Activated naive CD8-positive, alpha-beta T cell treated with anti-CD3 and anti-CD28 coated beads, Interleukin-2, amount 50 U/mL, for 24 hours (primary cell): ENCODE measurements at regions not wholly inside any gene's neighbourhood (a gene's known extent, or its start where the extent isn't known, plus 50 kb on each side); places are given as distances from the start of the nearest gene placed in this dataset.
"Not testable (repeated sequence)": the region's sequence is repeated elsewhere in the genome, so short reads cannot be mapped to it uniquely, and the experiment has no call there.

ENCODE experiments used
- ATAC-seq: fragments of 150-1000 bp; cut with Tn5 transposase; one replicate; pipeline ENCODE4 v1.10.0; 2021
- DNase-seq: peaks from one replicate; pipeline ENCODE4 v3.0.0; 2021
- H3K27ac Mint-ChIP-seq: one replicate; pipeline ENCODE4 v1.8.0; 2021; ENCODE audit warnings: mild to moderate bottlenecking, mixed read lengths
- H3K27me3 Mint-ChIP-seq: one replicate; pipeline ENCODE4 v1.8.0; 2021; ENCODE audit warnings: mixed read lengths
- H3K36me3 Mint-ChIP-seq: one replicate; pipeline ENCODE4 v1.8.0; 2021; ENCODE audit warnings: low read depth, mixed read lengths
- H3K4me1 Mint-ChIP-seq: one replicate; pipeline ENCODE4 v1.8.0; 2021; ENCODE audit warnings: mixed read lengths
- H3K4me3 Mint-ChIP-seq: one replicate; pipeline ENCODE4 v1.8.0; 2021; ENCODE audit warnings: mild to moderate bottlenecking, moderate library complexity, mixed read lengths
- H3K9me3 Mint-ChIP-seq: one replicate; pipeline ENCODE4 v1.8.0; 2021; ENCODE audit warnings: mixed read lengths

GRCh38 chr3:147672035-147672434 is 262.9 kb downstream of the ZIC1 start:
- Mint-ChIP-seq H3K4me3 (no peak overlapping the region), H3K27me3 (no peaks in the 10 kb centered on the region), H3K4me1 (no peaks in the 10 kb centered on the region), H3K27ac (no peak overlapping the region), H3K9me3 (peaks cover 13% of the 10 kb centered on the region), H3K36me3 (no peaks in the 10 kb centered on the region)
- no peak for DNase-seq
- ATAC-seq = no peak

- Mint-ChIP-seq H3K27me3 (no peaks in the 10 kb centered on the region), H3K27ac (no peak overlapping the region), H3K4me1 (no peaks in the 10 kb centered on the region), H3K9me3 (peaks cover 13% of the 10 kb centered on the region), H3K36me3 (no peaks in the 10 kb centered on the region), H3K4me3 (no peak overlapping the region)
- no peak for ATAC-seq
- DNase-seq = no peak
These were observed 263.3 kb downstream of the ZIC1 start for GRCh38 chr3:147672436-147672835.

GRCh38 chr3:147675761-147676160 is 266.6 kb downstream of the ZIC1 start:
- Mint-ChIP-seq H3K9me3 (peaks cover 15% of the 10 kb centered on the region), H3K27me3 (no peaks in the 10 kb centered on the region), H3K27ac (no peak overlapping the region), H3K4me3 (no peak overlapping the region), H3K36me3 (no peaks in the 10 kb centered on the region), H3K4me1 (no peaks in the 10 kb centered on the region)
- DNase-seq = no peak
- no peak for ATAC-seq

- H3K36me3 Mint-ChIP-seq = no peaks in the 10 kb centered on the region
These were observed 271.8 kb downstream of the ZIC1 start for GRCh38 chr3:147680837-147681483.

GRCh38 chr3:147688868-147689267 is 279.7 kb downstream of the ZIC1 start:
- Mint-ChIP-seq H3K27ac (no peak overlapping the region), H3K36me3 (no peaks in the 10 kb centered on the region)

More at GRCh38 chr3:147680837-147681483, 271.8 kb downstream of the ZIC1 start:
- no peak for ATAC-seq
- Mint-ChIP-seq H3K4me3 (no peak overlapping the region), H3K27ac (no peak overlapping the region), H3K27me3 (no peaks in the 10 kb centered on the region), H3K4me1 (no peaks in the 10 kb centered on the region), H3K9me3 (peaks cover 10% of the 10 kb centered on the region)
- no peak for DNase-seq

GRCh38 chr3:147699175-147699838 is 290.1 kb downstream of the ZIC1 start:
- ATAC-seq (no peak), DNase-seq (no peak)
- Mint-ChIP-seq H3K9me3 (peaks cover 5% of the 10 kb centered on the region), H3K36me3 (no peaks in the 10 kb centered on the region), H3K27me3 (no peaks in the 10 kb centered on the region), H3K27ac (no peak overlapping the region), H3K4me1 (no peaks in the 10 kb centered on the region), H3K4me3 (no peak overlapping the region)

More at GRCh38 chr3:147688868-147689267, 279.7 kb downstream of the ZIC1 start:
- no peaks in the 10 kb centered on the region for H3K9me3 Mint-ChIP-seq
- no peaks in the 10 kb centered on the region for H3K27me3 Mint-ChIP-seq
- H3K4me3 Mint-ChIP-seq = no peak overlapping the region
- no peaks in the 10 kb centered on the region for H3K4me1 Mint-ChIP-seq
- DNase-seq (no peak), ATAC-seq (no peak)

GRCh38 chr3:147701195-147701594 is 292.0 kb downstream of the ZIC1 start:
- DNase-seq (no peak), ATAC-seq (no peak)
- Mint-ChIP-seq H3K9me3 (peaks cover 5% of the 10 kb centered on the region), H3K27me3 (no peaks in the 10 kb centered on the region), H3K4me3 (no peak overlapping the region), H3K27ac (no peak overlapping the region), H3K36me3 (no peaks in the 10 kb centered on the region), H3K4me1 (no peaks in the 10 kb centered on the region)

- Mint-ChIP-seq H3K4me1 (no peaks in the 10 kb centered on the region), H3K36me3 (no peaks in the 10 kb centered on the region), H3K4me3 (no peak overlapping the region), H3K9me3 (peaks cover 5% of the 10 kb centered on the region), H3K27ac (no peak overlapping the region), H3K27me3 (no peaks in the 10 kb centered on the region)
- ATAC-seq = no peak
- no peak for DNase-seq
These were observed 293.3 kb downstream of the ZIC1 start for GRCh38 chr3:147702509-147702908.

- no peaks in the 10 kb centered on the region for H3K36me3 Mint-ChIP-seq
- no peak overlapping the region for H3K27ac Mint-ChIP-seq
- H3K27me3 Mint-ChIP-seq = no peaks in the 10 kb centered on the region
- peaks cover 14% of the 10 kb centered on the region for H3K9me3 Mint-ChIP-seq
- H3K4me3 Mint-ChIP-seq = no peak overlapping the region
- no peak for DNase-seq
- ATAC-seq = no peak
- H3K4me1 Mint-ChIP-seq = no peaks in the 10 kb centered on the region
These were observed 296.5 kb downstream of the ZIC1 start for GRCh38 chr3:147705651-147706051.

GRCh38 chr3:147710753-147711152 is 301.6 kb downstream of the ZIC1 start:
- not testable (repeated sequence) for H3K4me1 Mint-ChIP-seq, DNase-seq, ATAC-seq, H3K27ac Mint-ChIP-seq, H3K36me3 Mint-ChIP-seq, H3K4me3 Mint-ChIP-seq, H3K27me3 Mint-ChIP-seq
- H3K9me3 Mint-ChIP-seq = peaks cover 14% of the 10 kb centered on the region

GRCh38 chr3:147712357-147712756 is 303.2 kb downstream of the ZIC1 start:
- Mint-ChIP-seq H3K9me3 (peaks cover 14% of the 10 kb centered on the region), H3K27me3 (no peaks in the 10 kb centered on the region), H3K27ac (no peak overlapping the region), H3K36me3 (no peaks in the 10 kb centered on the region), H3K4me1 (no peaks in the 10 kb centered on the region), H3K4me3 (no peak overlapping the region)
- DNase-seq (no peak), ATAC-seq (no peak)

- H3K27me3 Mint-ChIP-seq, H3K27ac Mint-ChIP-seq, H3K4me1 Mint-ChIP-seq, DNase-seq, H3K4me3 Mint-ChIP-seq, H3K36me3 Mint-ChIP-seq, ATAC-seq: not testable (repeated sequence)
- peaks cover 14% of the 10 kb centered on the region for H3K9me3 Mint-ChIP-seq
These were observed 303.6 kb downstream of the ZIC1 start for GRCh38 chr3:147712758-147713157.

- Mint-ChIP-seq H3K36me3 (no peaks in the 10 kb centered on the region), H3K27me3 (no peaks in the 10 kb centered on the region), H3K4me3 (no peak overlapping the region), H3K4me1 (no peaks in the 10 kb centered on the region), H3K27ac (no peak overlapping the region), H3K9me3 (peaks cover 20% of the 10 kb centered on the region)
- DNase-seq (no peak), ATAC-seq (no peak)
These were observed 304.3 kb downstream of the ZIC1 start for GRCh38 chr3:147713234-147714133.

GRCh38 chr3:147729641-147730040 is 320.5 kb downstream of the ZIC1 start:
- H3K27me3 Mint-ChIP-seq = no peaks in the 10 kb centered on the region
- no peaks in the 10 kb centered on the region for H3K4me1 Mint-ChIP-seq
- DNase-seq (no peak), ATAC-seq (no peak)
- H3K9me3 Mint-ChIP-seq = peaks cover 8% of the 10 kb centered on the region
- no peaks in the 10 kb centered on the region for H3K36me3 Mint-ChIP-seq
- no peak overlapping the region for H3K27ac Mint-ChIP-seq
- H3K4me3 Mint-ChIP-seq = no peak overlapping the region

GRCh38 chr3:147730284-147730683 is 321.1 kb downstream of the ZIC1 start:
- H3K27ac Mint-ChIP-seq = no peak overlapping the region
- ATAC-seq (no peak), DNase-seq (no peak)
- H3K4me3 Mint-ChIP-seq = no peak overlapping the region
- H3K27me3 Mint-ChIP-seq = no peaks in the 10 kb centered on the region
- H3K4me1 Mint-ChIP-seq = no peaks in the 10 kb centered on the region
- no peaks in the 10 kb centered on the region for H3K36me3 Mint-ChIP-seq
- peaks cover 7% of the 10 kb centered on the region for H3K9me3 Mint-ChIP-seq
